ENCODE measurements at regions not wholly inside any gene's neighbourhood (a gene's known extent, or its start where the extent isn't known, plus 50 kb on each side); places are given as distances from the start of the nearest gene placed in this dataset.

- TF ChIP-seq CTCF (IDR thresholded peaks at IDR 0.05) (no peak), EP300 (IDR thresholded peaks at IDR 0.05) (no peak), POLR2A (IDR thresholded peaks at IDR 0.05) (no peak)
Observed at GRCh38 chr22:49193348-49193747, 634.3 kb downstream of the BRD1 start.
